Fibroblast of skin of left biceps (primary cell): ENCODE measurements at regions not wholly inside any gene's neighbourhood (a gene's known extent, or its start where the extent isn't known, plus 50 kb on each side); places are given as distances from the start of the nearest gene placed in this dataset.

ENCODE experiments used
- DNase-seq, 2 experiments: peaks; one replicate each; pipeline ENCODE4 v3.0.0-alpha.2; 2013; ENCODE audit warnings: low read depth in 2 of 2

GRCh38 chr6:163811317-163811716 is 396.8 kb downstream of the QKI start:
- no peak for DNase-seq

- no peak for DNase-seq
Observed at GRCh38 chr6:163809364-163809763, 394.8 kb downstream of the QKI start.

GRCh38 chr6:163808871-163809270 is 394.4 kb downstream of the QKI start:
- no peak for DNase-seq

- DNase-seq = no peak
Observed at GRCh38 chr6:163808231-163808630, 393.7 kb downstream of the QKI start.

- peak in 1 of 2 experiments; percentile 33 for DNase-seq
Observed at GRCh38 chr6:163806755-163807499, 392.4 kb downstream of the QKI start.

GRCh38 chr6:163804991-163805390 is 390.5 kb downstream of the QKI start:
- DNase-seq = no peak

- no peak for DNase-seq
Observed at GRCh38 chr6:163802267-163802666, 387.7 kb downstream of the QKI start.

- peak; percentile 64 to 69 for DNase-seq
Observed at GRCh38 chr6:163797296-163797845, 382.9 kb downstream of the QKI start.

GRCh38 chr6:163793011-163793983 is 378.8 kb downstream of the QKI start:
- DNase-seq = peak; percentile 51 to 57

GRCh38 chr6:163790266-163790840 is 375.8 kb downstream of the QKI start:
- DNase-seq = peak; percentile 49 to 56

- DNase-seq = no peak
Observed at GRCh38 chr6:163789199-163789810, 374.8 kb downstream of the QKI start.

GRCh38 chr6:163786995-163787671 is 372.6 kb downstream of the QKI start:
- no peak for DNase-seq

- no peak for DNase-seq
Observed at GRCh38 chr6:163782436-163783003, 368.0 kb downstream of the QKI start.

- DNase-seq = no peak
Observed at GRCh38 chr6:163780994-163781393, 366.5 kb downstream of the QKI start.

- no peak for DNase-seq
Observed at GRCh38 chr6:163779727-163780284, 365.3 kb downstream of the QKI start.

- no peak for DNase-seq
Observed at GRCh38 chr6:163777716-163778115, 363.2 kb downstream of the QKI start.

GRCh38 chr6:163776906-163777686 is 362.6 kb downstream of the QKI start:
- no peak for DNase-seq

- DNase-seq = no peak
Observed at GRCh38 chr6:163776196-163776905, 361.8 kb downstream of the QKI start.

GRCh38 chr6:163775313-163775712 is 360.8 kb downstream of the QKI start:
- no peak for DNase-seq
